ENCODE measurements at regions not wholly inside any gene's neighbourhood (a gene's known extent, or its start where the extent isn't known, plus 50 kb on each side); places are given as distances from the start of the nearest gene placed in this dataset.

DNA sequence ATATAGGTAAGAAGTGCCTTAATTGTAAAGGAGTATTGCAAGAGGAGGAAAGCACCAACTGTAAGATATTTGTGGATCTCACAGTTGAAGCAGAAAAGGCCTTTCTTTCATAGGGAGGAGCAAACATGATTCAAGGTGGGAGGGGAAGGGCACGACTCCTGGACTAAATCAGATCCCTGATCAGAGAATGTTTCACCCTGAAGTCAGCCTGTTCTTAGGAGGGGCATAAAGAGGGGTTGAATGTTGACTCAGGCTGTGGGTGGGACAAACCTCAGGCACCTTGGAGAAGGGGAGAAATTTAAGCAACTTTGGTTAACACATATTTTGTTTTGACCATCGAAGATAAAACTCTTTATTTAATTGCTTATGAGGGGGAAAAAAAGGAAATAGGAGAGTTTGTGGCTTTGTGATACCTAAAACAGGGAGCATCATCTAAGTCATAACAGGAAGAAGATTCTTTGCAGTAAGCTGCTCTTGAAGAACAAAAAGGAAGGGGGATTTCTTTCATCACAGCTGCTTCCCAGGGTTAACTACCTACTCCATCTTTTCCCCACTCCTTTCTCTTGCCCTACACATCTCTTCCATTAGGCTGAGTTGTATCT lies 158.6 kb upstream of the ZNF267 start (continued):
- TF ChIP-seq GATAD2B (conservative IDR thresholded peaks at IDR 0.05; ENCODE audit: low read depth) (no peak), JUNB (IDR thresholded peaks at IDR 0.05) (peak; percentile 30; the same call in 1 of the 2 replicates), RUNX3 (IDR thresholded peaks at IDR 0.05; ENCODE audit: low read length) (peak; percentile 67), SPI1 (IDR thresholded peaks at IDR 0.05; ENCODE audit: borderline replicate concordance, insufficient read depth, low read depth, low read length) (peak; percentile 16; the same call in 1 of the 2 replicates), BRCA1 (IDR thresholded peaks at IDR 0.05; ENCODE audit: low read depth, low read length) (no peak), SIX5 (IDR thresholded peaks at IDR 0.05; ENCODE audit: low read depth, low read length, severe bottlenecking) (no peak), RELA (IDR thresholded peaks at IDR 0.05; ENCODE audit: borderline replicate concordance, partially characterized antibody) (no peak), NR2F1 (conservative IDR thresholded peaks at IDR 0.05) (no peak)
- TF ChIP-seq, protein P1, sequence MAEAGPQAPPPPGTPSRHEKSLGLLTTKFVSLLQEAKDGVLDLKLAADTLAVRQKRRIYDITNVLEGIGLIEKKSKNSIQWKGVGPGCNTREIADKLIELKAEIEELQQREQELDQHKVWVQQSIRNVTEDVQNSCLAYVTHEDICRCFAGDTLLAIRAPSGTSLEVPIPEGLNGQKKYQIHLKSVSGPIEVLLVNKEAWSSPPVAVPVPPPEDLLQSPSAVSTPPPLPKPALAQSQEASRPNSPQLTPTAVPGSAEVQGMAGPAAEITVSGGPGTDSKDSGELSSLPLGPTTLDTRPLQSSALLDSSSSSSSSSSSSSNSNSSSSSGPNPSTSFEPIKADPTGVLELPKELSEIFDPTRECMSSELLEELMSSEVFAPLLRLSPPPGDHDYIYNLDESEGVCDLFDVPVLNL (IDR thresholded peaks at IDR 0.05; ENCODE audit: low read depth, low read length): no peak
- TF ChIP-seq, protein P2, sequence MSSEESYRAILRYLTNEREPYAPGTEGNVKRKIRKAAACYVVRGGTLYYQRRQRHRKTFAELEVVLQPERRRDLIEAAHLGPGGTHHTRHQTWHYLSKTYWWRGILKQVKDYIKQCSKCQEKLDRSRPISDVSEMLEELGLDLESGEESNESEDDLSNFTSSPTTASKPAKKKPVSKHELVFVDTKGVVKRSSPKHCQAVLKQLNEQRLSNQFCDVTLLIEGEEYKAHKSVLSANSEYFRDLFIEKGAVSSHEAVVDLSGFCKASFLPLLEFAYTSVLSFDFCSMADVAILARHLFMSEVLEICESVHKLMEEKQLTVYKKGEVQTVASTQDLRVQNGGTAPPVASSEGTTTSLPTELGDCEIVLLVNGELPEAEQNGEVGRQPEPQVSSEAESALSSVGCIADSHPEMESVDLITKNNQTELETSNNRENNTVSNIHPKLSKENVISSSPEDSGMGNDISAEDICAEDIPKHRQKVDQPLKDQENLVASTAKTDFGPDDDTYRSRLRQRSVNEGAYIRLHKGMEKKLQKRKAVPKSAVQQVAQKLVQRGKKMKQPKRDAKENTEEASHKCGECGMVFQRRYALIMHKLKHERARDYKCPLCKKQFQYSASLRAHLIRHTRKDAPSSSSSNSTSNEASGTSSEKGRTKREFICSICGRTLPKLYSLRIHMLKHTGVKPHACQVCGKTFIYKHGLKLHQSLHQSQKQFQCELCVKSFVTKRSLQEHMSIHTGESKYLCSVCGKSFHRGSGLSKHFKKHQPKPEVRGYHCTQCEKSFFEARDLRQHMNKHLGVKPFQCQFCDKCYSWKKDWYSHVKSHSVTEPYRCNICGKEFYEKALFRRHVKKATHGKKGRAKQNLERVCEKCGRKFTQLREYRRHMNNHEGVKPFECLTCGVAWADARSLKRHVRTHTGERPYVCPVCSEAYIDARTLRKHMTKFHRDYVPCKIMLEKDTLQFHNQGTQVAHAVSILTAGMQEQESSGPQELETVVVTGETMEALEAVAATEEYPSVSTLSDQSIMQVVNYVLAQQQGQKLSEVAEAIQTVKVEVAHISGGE (CRISPR knock-in tag; IDR thresholded peaks at IDR 0.05): no peak
- TF ChIP-seq, protein P3, sequence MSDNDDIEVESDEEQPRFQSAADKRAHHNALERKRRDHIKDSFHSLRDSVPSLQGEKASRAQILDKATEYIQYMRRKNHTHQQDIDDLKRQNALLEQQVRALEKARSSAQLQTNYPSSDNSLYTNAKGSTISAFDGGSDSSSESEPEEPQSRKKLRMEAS (IDR thresholded peaks at IDR 0.05; ENCODE audit: low read depth, low read length): no peak

Data from GM12878 (cell line).